DMS153 (cell line): ENCODE measurements at regions not wholly inside any gene's neighbourhood (a gene's known extent, or its start where the extent isn't known, plus 50 kb on each side); places are given as distances from the start of the nearest gene placed in this dataset.

Source experiments
- DNase-seq: peaks from one replicate; lab custom pipeline; 2025; lab: John Stamatoyannopoulos, UW

GRCh38 chr4:124529131-124529530 is 183.4 kb downstream of the ANKRD50 start:
- DNase-seq: no peak

GRCh38 chr4:124530464-124531077 is 182.0 kb downstream of the ANKRD50 start:
- no peak for DNase-seq

- DNase-seq: no peak
Observed at GRCh38 chr4:124534131-124534530, 178.4 kb downstream of the ANKRD50 start.

- DNase-seq: no peak
Observed at GRCh38 chr4:124535003-124535402, 177.5 kb downstream of the ANKRD50 start.

GRCh38 chr4:124536946-124537345 is 175.6 kb downstream of the ANKRD50 start:
- DNase-seq: no peak

GRCh38 chr4:124537971-124538370 is 174.6 kb downstream of the ANKRD50 start:
- DNase-seq: no peak

- DNase-seq: no peak
Observed at GRCh38 chr4:124540014-124540413, 172.5 kb downstream of the ANKRD50 start.

- DNase-seq: no peak
Observed at GRCh38 chr4:124541652-124542420, 170.7 kb downstream of the ANKRD50 start.

GRCh38 chr4:124555959-124556358 is 156.6 kb downstream of the ANKRD50 start:
- no peak for DNase-seq

GRCh38 chr4:124564121-124564520 is 148.4 kb downstream of the ANKRD50 start:
- DNase-seq: no peak

- no peak for DNase-seq
Observed at GRCh38 chr4:124565371-124565770, 147.2 kb downstream of the ANKRD50 start.

- no peak for DNase-seq
Observed at GRCh38 chr4:124566030-124566429, 146.5 kb downstream of the ANKRD50 start.

GRCh38 chr4:124573056-124573455 is 139.5 kb downstream of the ANKRD50 start:
- DNase-seq: no peak

- DNase-seq: no peak
Observed at GRCh38 chr4:124579896-124580295, 132.6 kb downstream of the ANKRD50 start.

- DNase-seq: no peak
Observed at GRCh38 chr4:124583797-124584196, 128.7 kb downstream of the ANKRD50 start.

GRCh38 chr4:124589786-124590185 is 122.7 kb downstream of the ANKRD50 start:
- DNase-seq: no peak

GRCh38 chr4:124590480-124590879 is 122.1 kb downstream of the ANKRD50 start:
- no peak for DNase-seq

GRCh38 chr4:124591637-124592036 is 120.9 kb downstream of the ANKRD50 start:
- no peak for DNase-seq

- no peak for DNase-seq
Observed at GRCh38 chr4:124593494-124593893, 119.0 kb downstream of the ANKRD50 start.

GRCh38 chr4:124594945-124595344 is 117.6 kb downstream of the ANKRD50 start:
- no peak for DNase-seq

- no peak for DNase-seq
Observed at GRCh38 chr4:124596816-124597215, 115.7 kb downstream of the ANKRD50 start.

- DNase-seq: no peak
Observed at GRCh38 chr4:124610211-124610610, 102.3 kb downstream of the ANKRD50 start.
